GM18907 (cell line): ENCODE measurements at regions not wholly inside any gene's neighbourhood (a gene's known extent, or its start where the extent isn't known, plus 50 kb on each side); places are given as distances from the start of the nearest gene placed in this dataset.

Experiments used
- ATAC-seq: cut with Tn5 transposase; IDR thresholded peaks from one replicate; pipeline ENCODE4 v1.9.1; 2021; ENCODE audit warnings: mild to moderate bottlenecking, moderate library complexity; ENCODE audit not compliant: unreplicated experiment

DNA sequence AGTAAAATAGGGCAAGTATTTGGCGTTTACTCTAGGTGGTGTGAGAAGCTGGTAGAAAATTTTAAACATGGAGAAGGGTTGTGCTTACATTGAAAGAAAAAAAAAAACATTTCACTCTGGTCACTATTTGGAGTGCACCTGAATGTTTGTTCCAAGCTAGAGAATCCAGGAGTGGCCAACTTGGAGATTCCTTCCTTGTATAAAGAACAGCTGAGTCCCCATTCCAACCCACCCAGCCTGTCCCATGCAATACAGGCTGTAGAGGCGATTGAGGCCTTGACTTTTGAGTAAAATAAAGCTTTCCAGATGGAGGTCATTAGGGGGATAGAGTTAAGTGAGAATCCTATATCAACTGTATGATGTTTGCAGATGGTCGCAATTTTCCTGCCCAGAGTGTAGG lies 203.8 kb upstream of the SYT4 start:
- ATAC-seq = no peak

DNA sequence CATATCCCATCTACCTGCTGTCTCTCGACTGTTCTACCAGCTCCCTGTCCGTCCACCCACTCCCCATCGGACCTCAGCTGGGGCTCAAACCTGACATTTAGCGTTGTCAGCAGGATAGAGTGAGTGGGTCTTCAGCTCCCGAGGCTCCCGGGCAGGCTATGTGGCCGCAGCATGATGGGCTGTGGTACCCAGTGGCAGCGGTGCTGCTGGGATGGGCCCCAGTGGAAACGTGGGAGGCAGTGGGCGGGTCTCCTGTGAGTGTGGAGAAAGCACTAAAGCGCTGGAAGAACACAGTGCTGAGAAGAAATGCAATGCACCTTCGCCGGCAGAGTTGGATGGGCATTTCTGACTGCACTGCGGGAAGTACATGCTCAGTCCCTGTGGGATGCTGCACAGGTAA lies 204.8 kb upstream of the SYT4 start:
- no peak for ATAC-seq

DNA sequence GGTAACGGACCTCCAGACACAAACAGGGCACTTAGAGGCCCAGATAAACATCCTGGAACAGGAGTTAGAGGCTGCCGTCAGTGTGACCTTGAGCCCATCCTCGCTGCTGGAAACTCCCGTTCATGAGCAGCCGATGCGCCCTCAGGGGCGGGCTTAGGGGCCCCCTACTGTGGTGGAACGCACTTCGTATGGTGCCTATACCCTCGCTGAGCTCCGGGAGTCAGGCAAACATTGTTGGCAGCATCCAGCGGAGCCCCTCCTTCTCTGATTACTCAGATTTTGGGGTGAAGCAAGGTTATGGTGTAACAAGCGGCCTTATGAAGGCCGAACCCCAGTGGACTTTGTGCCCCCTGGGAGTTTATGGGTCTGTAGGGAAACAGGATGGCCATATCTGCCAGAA lies 205.3 kb upstream of the SYT4 start:
- no peak for ATAC-seq

DNA sequence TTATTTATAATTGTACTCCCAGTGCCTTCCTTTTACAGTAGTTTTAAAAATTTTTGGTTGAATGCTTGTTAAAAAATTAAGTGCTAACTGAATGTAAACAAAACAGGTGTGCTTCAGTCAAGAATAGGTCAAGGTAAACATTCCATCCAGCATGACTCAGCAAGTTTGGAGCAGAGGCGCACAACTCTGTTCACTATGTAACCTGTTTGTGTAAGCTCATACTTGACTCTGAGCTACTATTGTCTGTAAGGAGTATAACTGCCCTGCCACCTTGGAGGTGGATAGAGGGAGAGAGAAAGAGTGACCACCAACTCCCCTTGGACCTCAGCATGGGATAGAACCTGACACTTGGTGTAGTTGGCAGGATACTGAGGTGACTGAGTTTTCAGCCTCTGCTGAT lies 207.4 kb upstream of the SYT4 start:
- ATAC-seq = no peak

DNA sequence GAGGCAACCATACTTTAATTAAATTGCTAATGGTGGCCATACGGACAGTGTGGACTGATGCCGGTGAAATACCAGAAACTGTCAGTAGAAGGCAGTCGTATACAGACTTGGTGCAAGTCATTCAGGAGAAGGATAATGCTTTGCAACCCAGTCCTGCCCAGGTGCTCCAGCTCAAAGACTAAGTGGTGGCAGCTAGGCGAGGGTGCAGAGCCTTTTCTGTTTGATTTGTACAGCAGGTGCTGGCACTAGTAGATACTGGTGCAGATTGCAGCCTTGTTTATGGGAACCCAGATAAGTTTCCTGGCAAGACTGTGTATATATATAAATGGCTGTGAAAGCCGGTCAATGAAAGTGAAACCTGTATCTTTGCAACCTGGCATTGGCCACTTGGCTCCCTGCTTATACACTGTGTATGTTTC lies 208.3 kb upstream of the SYT4 start:
- ATAC-seq = no peak

DNA sequence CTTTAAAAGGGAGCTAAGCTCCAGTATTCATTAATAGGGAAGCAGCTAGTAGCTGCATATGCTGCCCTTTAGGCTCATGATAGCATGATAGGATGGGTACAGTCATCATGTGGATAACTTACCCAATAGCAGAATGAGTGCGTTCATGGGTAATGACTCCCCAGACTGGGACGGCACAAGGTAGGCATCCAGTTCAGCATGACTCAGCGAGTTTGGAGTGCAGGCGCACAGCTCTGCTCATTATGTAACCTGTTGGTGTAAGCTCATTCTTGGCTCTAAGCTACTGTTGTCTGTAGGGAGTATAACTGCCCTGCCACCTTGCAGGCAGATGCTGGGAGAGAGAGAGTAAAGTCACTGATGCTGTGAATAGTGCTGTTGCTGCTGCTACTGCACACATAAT lies 209.2 kb upstream of the SYT4 start:
- ATAC-seq = no peak

DNA sequence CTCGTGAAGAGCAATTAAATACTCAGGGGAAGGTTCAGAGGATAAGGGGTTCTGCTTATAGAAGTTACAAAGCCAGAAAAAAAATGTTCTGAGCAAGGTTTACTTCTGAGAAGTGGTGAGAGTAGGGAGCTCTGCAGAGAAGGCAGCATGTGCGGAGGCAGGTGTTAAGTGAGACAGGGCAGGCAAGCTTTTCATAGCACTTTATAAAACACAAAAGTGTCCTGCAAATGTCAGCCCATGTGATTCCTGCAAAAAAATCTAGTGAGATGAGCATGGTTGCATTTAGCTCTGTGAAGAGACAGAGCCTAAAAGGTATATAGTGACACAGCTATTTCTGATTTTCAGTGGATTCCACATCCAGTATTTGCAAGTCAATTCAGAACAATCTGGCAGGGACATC lies 223.8 kb upstream of the SYT4 start:
- no peak for ATAC-seq

DNA sequence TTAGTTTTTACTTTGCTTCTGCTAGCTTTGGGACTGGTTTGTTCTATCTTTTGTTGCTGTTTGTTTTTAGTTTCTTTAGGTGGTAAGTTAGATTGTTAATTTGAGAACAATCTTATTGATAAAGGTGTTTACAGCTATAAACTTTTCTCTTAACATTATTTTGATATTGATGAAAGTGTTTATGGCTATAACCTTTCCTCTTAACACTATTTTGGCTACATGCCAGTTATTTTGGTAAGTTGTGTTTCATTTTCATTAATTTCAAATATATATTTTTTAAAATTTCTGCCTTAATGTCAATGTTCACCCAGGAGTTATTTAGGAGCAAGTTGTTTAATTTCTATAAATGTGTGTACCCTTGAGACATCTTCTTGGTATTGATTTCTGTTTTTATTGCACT lies 229.6 kb upstream of the SYT4 start:
- no peak for ATAC-seq

GRCh38 chr18:43507842-43508481 lies 230.7 kb upstream of the SYT4 start:
- ATAC-seq = no peak

DNA sequence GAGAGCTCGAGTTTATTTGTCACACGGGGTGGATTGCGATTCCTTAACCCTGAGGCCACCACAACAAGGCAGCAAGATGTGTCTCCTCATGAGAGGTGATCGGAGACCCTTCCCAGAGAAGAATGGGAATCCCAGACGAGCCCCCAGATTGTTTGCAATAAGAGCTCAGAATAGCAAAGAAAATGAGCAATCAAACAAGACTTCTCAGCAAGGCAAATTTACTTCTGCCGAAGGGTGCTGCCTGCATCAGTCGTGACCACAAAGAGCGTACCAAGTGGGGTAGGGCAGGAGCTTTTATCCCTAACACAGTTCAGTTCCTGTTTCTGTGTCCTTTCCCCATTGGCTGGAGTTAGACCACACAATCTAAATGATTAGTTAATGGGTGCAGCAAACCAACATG lies 237.5 kb upstream of the SYT4 start:
- no peak for ATAC-seq

GRCh38 chr18:43515481-43515880 lies 238.2 kb upstream of the SYT4 start:
- ATAC-seq = no peak

DNA sequence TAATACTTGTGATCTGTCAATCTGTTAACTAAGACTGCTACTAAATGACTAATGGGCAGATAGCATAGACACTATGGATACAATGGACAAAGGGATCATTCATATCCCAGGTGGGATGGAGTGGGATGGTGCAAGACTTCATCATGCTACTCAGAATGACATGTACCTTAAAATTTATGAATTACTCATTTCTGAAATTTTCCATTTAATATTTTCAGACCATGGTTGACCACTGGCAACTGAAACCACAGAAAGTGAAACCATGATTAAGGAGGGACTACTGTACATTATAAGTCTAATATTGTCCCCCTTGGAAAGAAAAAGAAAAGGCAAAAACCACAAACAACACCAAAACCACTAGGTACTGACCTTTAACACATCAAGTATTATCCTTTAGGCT lies 247.0 kb upstream of the SYT4 start:
- ATAC-seq = no peak

DNA sequence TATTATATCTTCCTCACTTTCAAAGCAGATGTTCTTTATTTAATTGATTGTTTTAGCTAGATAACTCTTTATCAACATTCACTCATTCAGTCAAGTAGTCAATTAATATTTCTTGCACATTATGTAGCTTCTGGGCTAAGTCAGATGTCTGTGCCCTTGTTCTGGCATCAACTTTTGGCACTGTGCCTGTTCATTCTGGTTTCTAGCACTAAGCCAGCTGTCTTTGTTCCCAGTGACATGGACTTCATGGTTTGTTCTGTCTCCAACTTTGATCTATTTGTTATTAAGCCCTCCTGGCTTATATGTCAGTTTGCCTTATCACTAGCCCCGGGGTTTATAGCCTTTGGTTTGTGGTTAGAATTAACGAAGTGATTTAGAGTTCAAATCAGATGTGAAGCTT lies 247.9 kb upstream of the SYT4 start:
- ATAC-seq = no peak

- ATAC-seq = no peak
Observed at GRCh38 chr18:43526426-43527145, 249.3 kb upstream of the SYT4 start.

DNA sequence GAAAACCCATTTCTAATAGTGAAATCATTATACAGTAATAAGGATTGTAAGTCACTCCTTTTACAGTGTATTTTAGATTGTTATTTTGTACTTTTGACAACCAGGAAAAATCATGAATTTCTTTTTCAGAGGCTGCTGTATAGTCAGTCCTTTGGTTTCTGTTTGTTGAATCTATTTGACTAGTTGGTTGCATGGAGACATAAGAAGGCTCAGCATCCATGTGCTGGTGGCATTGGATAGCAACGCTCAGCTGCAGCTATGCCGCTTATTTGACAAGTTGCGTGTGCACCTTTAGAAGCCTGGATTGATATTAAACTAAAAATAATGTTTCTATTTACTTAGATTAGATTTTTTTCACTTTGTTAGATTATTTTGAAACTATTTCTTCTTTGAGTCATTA lies 254.1 kb upstream of the SYT4 start:
- no peak for ATAC-seq

- no peak for ATAC-seq
Observed at GRCh38 chr18:43533371-43533770, 256.1 kb upstream of the SYT4 start.

- ATAC-seq = no peak
Observed at GRCh38 chr18:43534511-43534910, 257.2 kb upstream of the SYT4 start.

DNA sequence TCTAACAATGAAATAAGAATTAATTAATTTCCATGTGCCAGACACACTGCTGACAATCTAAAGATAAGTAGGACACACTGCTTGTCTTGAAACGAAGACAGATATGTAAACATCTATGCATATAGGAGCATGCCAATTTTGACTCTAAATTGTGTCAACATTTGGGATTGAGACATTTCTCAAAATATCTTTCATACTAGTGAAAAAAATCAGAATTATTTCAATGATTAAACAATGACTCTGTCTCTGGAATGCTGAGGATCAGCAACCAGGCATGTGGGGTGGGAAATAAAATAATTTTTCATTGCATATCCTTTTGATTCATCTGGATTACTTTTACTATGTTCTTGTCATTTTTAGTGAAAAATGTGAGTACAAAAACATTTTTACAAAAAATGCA lies 262.6 kb upstream of the SYT4 start:
- ATAC-seq = no peak

DNA sequence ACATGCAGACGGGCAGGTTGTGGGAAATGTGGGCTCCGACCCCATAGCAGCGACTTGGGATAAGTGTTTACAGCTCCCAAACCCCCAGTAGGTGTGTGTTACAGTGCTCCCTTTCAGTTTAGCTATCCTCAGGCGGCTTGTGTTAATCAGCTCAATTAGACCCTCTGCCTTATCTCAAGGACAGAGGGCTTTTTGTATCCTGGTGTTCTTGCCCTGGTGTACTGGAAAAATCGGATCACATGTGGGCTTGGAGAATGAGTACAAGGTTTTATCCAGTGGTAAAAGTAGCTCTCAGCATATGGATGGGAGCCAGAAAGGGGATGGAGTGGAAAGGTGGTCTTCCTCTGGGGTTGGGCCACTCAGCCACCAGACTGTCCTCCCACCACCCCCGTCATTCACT lies 264.7 kb upstream of the SYT4 start:
- no peak for ATAC-seq

GRCh38 chr18:43543236-43543635 lies 265.9 kb upstream of the SYT4 start:
- no peak for ATAC-seq

GRCh38 chr18:43547456-43547855 lies 270.2 kb upstream of the SYT4 start:
- ATAC-seq = no peak

DNA sequence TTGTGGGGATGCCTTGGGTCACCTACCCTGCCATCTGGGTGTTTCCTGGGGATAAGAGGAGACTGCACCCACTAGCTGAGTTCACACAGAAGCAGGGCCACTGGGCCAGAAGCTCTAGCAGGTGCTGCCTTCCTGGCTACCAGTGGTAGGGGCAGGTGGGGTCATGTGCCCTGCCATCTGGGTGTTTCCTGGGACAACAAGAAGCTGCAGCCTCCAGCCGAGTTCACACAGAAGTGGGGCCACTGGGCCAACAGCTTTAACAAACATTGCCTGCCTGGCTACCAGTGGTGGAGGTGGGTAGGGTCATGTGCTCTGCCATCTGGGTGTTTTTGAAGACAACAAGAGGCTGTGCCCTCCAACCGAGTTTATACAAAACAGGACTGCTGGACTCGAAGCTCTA lies 282.2 kb upstream of the SYT4 start:
- no peak for ATAC-seq

DNA sequence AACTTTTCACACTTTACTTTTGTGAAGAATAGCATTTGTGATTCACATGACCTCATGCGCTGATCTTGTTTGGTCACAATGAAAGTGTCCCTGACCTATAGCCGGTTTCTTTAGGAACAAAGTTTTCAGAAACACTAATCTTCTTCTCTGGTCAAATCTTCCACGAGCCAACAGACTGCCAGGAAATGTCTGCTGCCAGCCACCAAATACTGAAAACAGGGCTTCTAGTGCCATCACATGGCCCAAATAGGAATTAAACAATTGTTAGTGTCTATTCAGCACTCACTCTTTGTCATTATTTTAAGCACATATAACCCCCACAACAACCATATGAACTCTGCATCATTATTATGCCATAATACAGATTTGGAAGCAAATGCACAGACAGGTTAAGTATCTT lies 286.5 kb upstream of the SYT4 start:
- ATAC-seq = no peak
